CD4-positive, alpha-beta T cell treated with Interleukin-6 for 4 hours (primary cell): ENCODE measurements at regions not wholly inside any gene's neighbourhood (a gene's known extent, or its start where the extent isn't known, plus 50 kb on each side); places are given as distances from the start of the nearest gene placed in this dataset.

Experiments
- DNase-seq: peaks from one replicate; pipeline ENCODE4 v3.0.0-alpha.2; 2020; ENCODE audit warnings: mixed read lengths

GRCh38 chr13:109636736-109637135 lies 149.6 kb downstream of the IRS2 start:
- DNase-seq: no peak

GRCh38 chr13:109631069-109631468 lies 155.3 kb downstream of the IRS2 start:
- DNase-seq: no peak

- DNase-seq: no peak
Measured at GRCh38 chr13:109630271-109630670, 156.1 kb downstream of the IRS2 start.

GRCh38 chr13:109629737-109630136 lies 156.6 kb downstream of the IRS2 start:
- no peak for DNase-seq

- no peak for DNase-seq
Measured at GRCh38 chr13:109628251-109628699, 158.1 kb downstream of the IRS2 start.

- DNase-seq: no peak
Measured at GRCh38 chr13:109627649-109628048, 158.7 kb downstream of the IRS2 start.

GRCh38 chr13:109626386-109627171 lies 159.8 kb downstream of the IRS2 start:
- DNase-seq: no peak

GRCh38 chr13:109625156-109625555 lies 161.2 kb downstream of the IRS2 start:
- DNase-seq: no peak

- DNase-seq: no peak
Measured at GRCh38 chr13:109622006-109622405, 164.4 kb downstream of the IRS2 start.

GRCh38 chr13:109615721-109616420 lies 170.5 kb downstream of the IRS2 start:
- DNase-seq: no peak

- no peak for DNase-seq
Measured at GRCh38 chr13:109611912-109612691, 174.3 kb downstream of the IRS2 start.

- peak; percentile 43 for DNase-seq
Measured at GRCh38 chr13:109610517-109610916, 175.9 kb downstream of the IRS2 start.

GRCh38 chr13:109608503-109608902 lies 177.9 kb downstream of the IRS2 start:
- DNase-seq: no peak

- DNase-seq: no peak
Measured at GRCh38 chr13:109608059-109608458, 178.3 kb downstream of the IRS2 start.

- DNase-seq: no peak
Measured at GRCh38 chr13:109606520-109606919, 179.9 kb downstream of the IRS2 start.

GRCh38 chr13:109605846-109606245 lies 180.5 kb downstream of the IRS2 start:
- DNase-seq: no peak

GRCh38 chr13:109604894-109605293 lies 181.5 kb downstream of the IRS2 start:
- DNase-seq: no peak

- no peak for DNase-seq
Measured at GRCh38 chr13:109602356-109602755, 184.0 kb downstream of the IRS2 start.

GRCh38 chr13:109599901-109600657 lies 186.3 kb downstream of the IRS2 start:
- no peak for DNase-seq

GRCh38 chr13:109595471-109595870 lies 190.9 kb downstream of the IRS2 start:
- no peak for DNase-seq

GRCh38 chr13:109593230-109593629 lies 193.2 kb downstream of the IRS2 start:
- DNase-seq: no peak

GRCh38 chr13:109592770-109593169 lies 193.6 kb downstream of the IRS2 start:
- no peak for DNase-seq

- no peak for DNase-seq
Measured at GRCh38 chr13:109587689-109588088, 198.7 kb downstream of the IRS2 start.
